H1 (cell line): ENCODE measurements at regions not wholly inside any gene's neighbourhood (a gene's known extent, or its start where the extent isn't known, plus 50 kb on each side); places are given as distances from the start of the nearest gene placed in this dataset.

ENCODE experiments used
- CTCF ChIA-PET: fragments of 300-600 bp; sonication (Branson Sonifier 250); formaldehyde crosslinking; loops from one replicate; lab custom pipeline; 2021; ENCODE audit not compliant: partially characterized antibody; lab: Charles Lee
- POLR2A ChIA-PET: fragments of 300-600 bp; sonication (Branson Sonifier 250); formaldehyde crosslinking; loops from one replicate; lab custom pipeline; 2021; ENCODE audit warnings: inconsistent platforms; ENCODE audit not compliant: partially characterized antibody; lab: Charles Lee
- DNase-seq, 2 experiments: peaks; one replicate each; pipeline versions ENCODE4 v3.0.0 to v3.0.0-alpha.2; 2010 to 2022; ENCODE audit warnings: low spot score in 2 of 2, low read depth in 1 of 2, mixed read lengths in 1 of 2
- FAIRE-seq: peaks from 2 replicates; lab custom pipeline; 2011; peaks lifted over from hg19 to GRCh38; lab: Jason Lieb, UNC
- H2AFZ ChIP-seq: 2 replicates; pipeline ENCODE4 v1.8.1; 2012; ENCODE audit warnings: low read length, inconsistent platforms
- H2AK5ac ChIP-seq: 2 replicates; pipeline ENCODE4 v1.6.1; 2013; ENCODE audit warnings: low read depth, low read length
- H2BK120ac ChIP-seq: replicated peaks from 2 replicates; pipeline ENCODE3; 2013; ENCODE audit warnings: low read depth, low read length, inconsistent platforms
- H2BK12ac ChIP-seq: 2 replicates; pipeline ENCODE4 v1.6.1; 2013; ENCODE audit warnings: low read depth, low read length
- H2BK15ac ChIP-seq: 2 replicates; pipeline ENCODE4 v1.6.1; 2013; ENCODE audit warnings: low read length
- H2BK20ac ChIP-seq: 2 replicates; pipeline ENCODE4 v1.6.1; 2013; ENCODE audit warnings: low read length
- H2BK5ac ChIP-seq: 2 replicates; pipeline ENCODE4 v1.6.1; 2013; ENCODE audit warnings: low read depth, low read length
- H3K14ac ChIP-seq: 2 replicates; pipeline ENCODE4 v1.6.1; 2013; ENCODE audit warnings: inconsistent platforms; ENCODE audit not compliant: insufficient read length
- H3K18ac ChIP-seq: 2 replicates; pipeline ENCODE4 v1.6.1; 2013; ENCODE audit warnings: low read length; ENCODE audit errors: extremely low read depth
- H3K23ac ChIP-seq: 2 replicates; pipeline ENCODE4 v1.6.1; 2013; ENCODE audit warnings: inconsistent platforms; ENCODE audit not compliant: insufficient read length
- H3K23me2 ChIP-seq: 2 replicates; pipeline ENCODE4 v1.6.1; 2013; ENCODE audit warnings: low read depth, low read length
- H3K27ac ChIP-seq: 2 replicates; pipeline ENCODE4 v1.6.1; 2011; ENCODE audit warnings: low read depth, low read length, inconsistent platforms
- H3K27me3 ChIP-seq, 4 experiments: replicated peaks in 1 of 4; 1 replicate in 1 of 4; 2 replicates in 3 of 4; pipeline versions ENCODE4 v1.6.1 to v1.8.1; 2011 to 2013; ENCODE audit warnings: low read length in 3 of 4, mild to moderate bottlenecking in 3 of 4, inconsistent platforms in 2 of 4, mixed read lengths in 2 of 4, moderate library complexity in 1 of 4; ENCODE audit not compliant: control insufficient read depth in 3 of 4, insufficient read depth in 3 of 4; ENCODE audit errors: extremely low read depth in 1 of 4
- H3K36me3 ChIP-seq, 4 experiments: 2 replicates each; pipeline versions ENCODE4 v1.6.1 to v1.8.1; 2011 to 2013; ENCODE audit warnings: mild to moderate bottlenecking in 4 of 4, low read length in 3 of 4, moderate library complexity in 2 of 4, control low read depth in 1 of 4, inconsistent platforms in 1 of 4; ENCODE audit not compliant: insufficient read depth in 4 of 4, control insufficient read depth in 2 of 4
- H3K4ac ChIP-seq: replicated peaks from 2 replicates; pipeline ENCODE3; 2013; ENCODE audit warnings: low read length, low read depth, mixed read lengths, inconsistent platforms; ENCODE audit not compliant: insufficient read length
- H3K4me1 ChIP-seq, 4 experiments: replicated peaks in 1 of 4; 1 replicate in 1 of 4; 2 replicates in 3 of 4; pipeline versions ENCODE4 v1.6.1 to v1.8.1; 2011 to 2013; ENCODE audit warnings: low read length in 3 of 4, inconsistent platforms in 2 of 4, mixed read lengths in 1 of 4; ENCODE audit not compliant: insufficient read depth in 4 of 4, control insufficient read depth in 3 of 4
- H3K4me2 ChIP-seq, 2 experiments: 2 replicates each; pipeline versions ENCODE4 v1.6.1 to v1.8.1; 2011 to 2013; ENCODE audit warnings: low read depth in 2 of 2, low read length in 2 of 2, control low read depth in 1 of 2, inconsistent platforms in 1 of 2, mild to moderate bottlenecking in 1 of 2; ENCODE audit not compliant: insufficient read depth in 1 of 2
- H3K4me3 ChIP-seq, 4 experiments: fragments of 200-600, 300-600 bp in 1 of 4; sonication (generic), shearing (Covaris generic), sonication (Bioruptor Twin) in 1 of 4; 2 replicates each; pipeline versions ENCODE4 v1.5.1 to v1.8.1; 2011 to 2016; ENCODE audit warnings: low read length in 4 of 4, low read depth in 3 of 4, control low read depth in 2 of 4, inconsistent platforms in 2 of 4, mild to moderate bottlenecking in 2 of 4, mixed read lengths in 1 of 4, moderate library complexity in 1 of 4; ENCODE audit not compliant: insufficient read depth in 2 of 4; ENCODE audit errors: extremely low read depth in 1 of 4
- H3K56ac ChIP-seq: replicated peaks from 2 replicates; pipeline ENCODE3; 2013; ENCODE audit warnings: low read depth, mild to moderate bottlenecking, mixed read lengths, low read length, inconsistent platforms; ENCODE audit not compliant: insufficient read length
- H3K79me1 ChIP-seq: 2 replicates; pipeline ENCODE4 v1.6.1; 2013; ENCODE audit warnings: low read depth, low read length, control low read depth
- H3K79me2 ChIP-seq, 2 experiments: 2 replicates each; pipeline versions ENCODE4 v1.6.1 to v1.8.1; 2012 to 2013; ENCODE audit warnings: low read length in 2 of 2, mild to moderate bottlenecking in 2 of 2, inconsistent platforms in 1 of 2; ENCODE audit not compliant: insufficient read depth in 2 of 2, control insufficient read depth in 1 of 2
- H3K9ac ChIP-seq, 4 experiments: replicated peaks in 1 of 4; 1 replicate in 1 of 4; 2 replicates in 3 of 4; pipeline versions ENCODE4 v1.6.1 to v1.8.1; 2011 to 2013; ENCODE audit warnings: low read depth in 3 of 4, low read length in 3 of 4, control low read depth in 2 of 4, mild to moderate bottlenecking in 2 of 4, moderate library complexity in 2 of 4, inconsistent platforms in 1 of 4; ENCODE audit errors: extremely low read depth in 1 of 4
- H3K9me3 ChIP-seq, 2 experiments: 2 replicates each; pipeline versions ENCODE4 v1.6.1 to v1.8.1; 2012 to 2013; ENCODE audit warnings: mild to moderate bottlenecking in 2 of 2, moderate library complexity in 2 of 2, control low read depth in 1 of 2, inconsistent platforms in 1 of 2, low read depth in 1 of 2, low read length in 1 of 2, mixed read lengths in 1 of 2; ENCODE audit not compliant: insufficient read depth in 2 of 2
- H4K20me1 ChIP-seq, 2 experiments: replicated peaks in 1 of 2; 2 replicates each; pipeline versions ENCODE3 to v1.8.1; 2011 to 2013; ENCODE audit warnings: inconsistent platforms in 2 of 2, low read length in 2 of 2, mild to moderate bottlenecking in 1 of 2; ENCODE audit not compliant: insufficient read depth in 2 of 2, control insufficient read depth in 1 of 2
- H4K5ac ChIP-seq: 2 replicates; pipeline ENCODE4 v1.6.1; 2013; ENCODE audit warnings: low read length, low read depth, mixed read lengths, inconsistent platforms; ENCODE audit not compliant: insufficient read length
- H4K8ac ChIP-seq: 2 replicates; pipeline ENCODE4 v1.8.0; 2013; ENCODE audit warnings: mild to moderate bottlenecking, moderate library complexity, low read length, inconsistent platforms; ENCODE audit not compliant: insufficient read depth; ENCODE audit errors: extremely low read depth
- H4K91ac ChIP-seq: replicated peaks from 2 replicates; pipeline ENCODE3; 2013; ENCODE audit warnings: low read length, mixed read lengths, inconsistent platforms; ENCODE audit not compliant: insufficient read length
- CBX8 ChIP-seq: fragments of 300-800, 300-1000 bp; sonication (generic); IDR thresholded peaks from 2 replicates; pipeline ENCODE4 v1.7.1; 2016; ENCODE audit warnings: low read depth, low read length, borderline replicate concordance
- E2F6 ChIP-seq: IDR thresholded peaks from 2 replicates; pipeline ENCODE4 v1.6.1; 2012; ENCODE audit warnings: inconsistent platforms
- EGR1 ChIP-seq: IDR thresholded peaks from 2 replicates; pipeline ENCODE4 v1.6.1; 2011; ENCODE audit warnings: low read depth, low read length, borderline replicate concordance
- EP300 ChIP-seq, 2 experiments: IDR thresholded peaks; 1 replicate in 1 of 2; 2 replicates in 1 of 2; pipeline ENCODE4 v1.6.1; 2011 to 2012; ENCODE audit warnings: low read depth in 2 of 2, low read length in 2 of 2, mild to moderate bottlenecking in 2 of 2, borderline replicate concordance in 1 of 2, inconsistent platforms in 1 of 2, moderate library complexity in 1 of 2
- GABPA ChIP-seq: IDR thresholded peaks from 2 replicates; pipeline ENCODE4 v1.6.1; 2011; ENCODE audit warnings: mild to moderate bottlenecking, low read length, moderate library complexity, borderline replicate concordance; ENCODE audit not compliant: insufficient read depth
- JUND ChIP-seq: IDR thresholded peaks from 2 replicates; pipeline ENCODE4 v1.6.1; 2011; ENCODE audit warnings: mild to moderate bottlenecking, improper control_type of control experiment, low read length
- KDM4A ChIP-seq: IDR thresholded peaks from one replicate; pipeline ENCODE4 v1.7.1; 2012; ENCODE audit warnings: low read depth, mild to moderate bottlenecking, moderate library complexity, low read length, inconsistent platforms; ENCODE audit not compliant: severe bottlenecking
- POLR2AphosphoS5 ChIP-seq: IDR thresholded peaks from 2 replicates; pipeline ENCODE4 v1.6.1; 2011; ENCODE audit warnings: low read depth, low read length
- TAF7 ChIP-seq: optimal IDR thresholded peaks from 2 replicates; pipeline ENCODE3; 2011; ENCODE audit warnings: low read depth, mild to moderate bottlenecking, inconsistent platforms, low read length, moderate library complexity, borderline replicate concordance
- TBP ChIP-seq: IDR thresholded peaks from 2 replicates; pipeline ENCODE4 v1.6.1; 2011; ENCODE audit warnings: low read depth, low read length, improper control_type of control experiment
- TCF12 ChIP-seq: IDR thresholded peaks from 2 replicates; pipeline ENCODE4 v1.6.1; 2011; ENCODE audit warnings: low read depth, mild to moderate bottlenecking, low read length
- YY1 ChIP-seq: IDR thresholded peaks from 2 replicates; pipeline ENCODE4 v1.6.1; 2011; ENCODE audit warnings: low read depth, mild to moderate bottlenecking, low read length
- WGBS, 2 experiments: shearing (Covaris generic) in 1 of 2; methylation state at CpG; one replicate each; pipeline versions ENCODE4 v1.1.6 to v1.1.7; 2013 to 2015; ENCODE audit warnings: low lambda C conversion rate in 2 of 2, mixed read lengths in 2 of 2, inconsistent platforms in 1 of 2, low coverage in 1 of 2, missing lambda C conversion rate in 1 of 2; ENCODE audit not compliant: insufficient replicate concordance in 2 of 2, insufficient coverage in 1 of 2, insufficient read length in 1 of 2; ENCODE audit errors: extremely low coverage in 1 of 2, missing lambda C conversion rate in 1 of 2; 5-methylcytosine and 5-hydroxymethylcytosine counted together

DNA sequence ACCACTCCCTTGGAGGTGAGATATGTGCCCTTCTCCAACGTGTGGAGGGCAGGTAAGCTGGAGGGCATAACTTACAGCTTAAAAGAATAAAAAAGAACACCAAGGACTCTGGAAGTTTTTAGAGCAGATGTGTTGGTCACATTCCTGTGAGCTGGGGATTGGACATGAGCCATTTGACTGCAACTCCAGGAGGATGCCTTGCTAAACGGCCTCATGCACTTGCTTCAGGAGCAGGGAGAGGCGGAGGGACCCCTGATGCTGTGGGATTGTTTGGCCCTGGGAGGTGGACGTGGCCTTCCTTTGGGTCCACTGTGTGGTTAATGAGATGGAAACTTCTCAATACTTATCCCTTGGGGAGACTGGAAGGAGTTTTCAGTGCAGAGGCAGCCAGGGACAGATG lies 185.6 kb downstream of the RHOU start:
- H2BK120ac ChIP-seq, result no peak overlapping the region
- H4K20me1 ChIP-seq, result no peaks in the 10 kb centered on the region
- H2BK5ac ChIP-seq, result no peak overlapping the region
- no peak overlapping the region for H3K4ac ChIP-seq
- no peak overlapping the region for H3K14ac ChIP-seq
- CTCF ChIA-PET, result no interaction called here
- no peak overlapping the region for H3K18ac ChIP-seq
- peaks cover 0 to 5% (median 0%) of the 10 kb centered on the region in 4 experiments; a peak in 1 of 7 replicates for H3K4me1 ChIP-seq
- no peak overlapping the region for H3K56ac ChIP-seq
- H2BK12ac ChIP-seq, result no peak overlapping the region
- no peak overlapping the region for H2BK15ac ChIP-seq
- 83% methylated on average over 4 of the region's 4 CpGs; no CpG with 5 or more reads in 1 of the 2 experiments for WGBS, 2 experiments
- no peak overlapping the region for H3K9ac ChIP-seq
- H3K79me2 ChIP-seq, result no peaks in the 10 kb centered on the region
- TF ChIP-seq YY1 (no peak), EP300 (IDR thresholded peaks at IDR 0.05; ENCODE audit: borderline replicate concordance in 1 of 2, low read depth in 2 of 2, low read length in 2 of 2) (no peak), CBX8 (no peak), TAF7 (no peak), GABPA (no peak), POLR2AphosphoS5 (no peak), EGR1 (no peak), JUND (no peak), TCF12 (no peak), KDM4A (no peak), TBP (no peak), E2F6 (no peak)
- POLR2A ChIA-PET, result no interaction called here
- no peak overlapping the region for H4K8ac ChIP-seq
- DNase-seq (no peak), FAIRE-seq (no peak)
- H2AK5ac ChIP-seq, result no peak overlapping the region
- H3K79me1 ChIP-seq, result no peaks in the 10 kb centered on the region
- H4K91ac ChIP-seq, result no peak overlapping the region
- no peak overlapping the region for H4K5ac ChIP-seq
- H2AFZ ChIP-seq, result no peak overlapping the region
- no peak overlapping the region for H3K4me3 ChIP-seq
- peaks cover 0 to 2% of the 10 kb centered on the region in 2 experiments; a peak in 1 of 4 replicates for H3K9me3 ChIP-seq
- no peak overlapping the region for H3K23ac ChIP-seq
- H3K4me2 ChIP-seq, result no peak overlapping the region
- no peak overlapping the region for H3K27ac ChIP-seq
- no peak overlapping the region for H2BK20ac ChIP-seq
- no peaks in the 10 kb centered on the region; the same call in 1 of the 2 replicates for H3K23me2 ChIP-seq
- no peaks in the 10 kb centered on the region for H3K27me3 ChIP-seq
- H3K36me3 ChIP-seq, result no peaks in the 10 kb centered on the region
